IPS-15b (cell line): ENCODE measurements at regions not wholly inside any gene's neighbourhood (a gene's known extent, or its start where the extent isn't known, plus 50 kb on each side); places are given as distances from the start of the nearest gene placed in this dataset.

Experiments used
- H3K27me3 ChIP-seq: one replicate; pipeline ENCODE4 v1.6.1; 2013; ENCODE audit warnings: low read length; ENCODE audit not compliant: control insufficient read depth, insufficient read depth
- H3K36me3 ChIP-seq: one replicate; pipeline ENCODE4 v1.6.1; 2013; ENCODE audit warnings: low read length; ENCODE audit not compliant: control insufficient read depth, insufficient read depth
- H3K4me1 ChIP-seq: one replicate; pipeline ENCODE4 v1.6.1; 2013; ENCODE audit warnings: mild to moderate bottlenecking, low read length; ENCODE audit not compliant: control insufficient read depth, insufficient read depth
- H3K4me3 ChIP-seq: one replicate; pipeline ENCODE4 v1.5.1; 2013; ENCODE audit warnings: low read depth, low read length
- H3K9ac ChIP-seq: one replicate; pipeline ENCODE4 v1.6.1; 2013; ENCODE audit warnings: low read depth, mild to moderate bottlenecking, low read length
- H3K9me3 ChIP-seq: one replicate; pipeline ENCODE4 v1.6.1; 2013; ENCODE audit warnings: mild to moderate bottlenecking, low read length; ENCODE audit not compliant: control insufficient read depth, insufficient read depth

DNA sequence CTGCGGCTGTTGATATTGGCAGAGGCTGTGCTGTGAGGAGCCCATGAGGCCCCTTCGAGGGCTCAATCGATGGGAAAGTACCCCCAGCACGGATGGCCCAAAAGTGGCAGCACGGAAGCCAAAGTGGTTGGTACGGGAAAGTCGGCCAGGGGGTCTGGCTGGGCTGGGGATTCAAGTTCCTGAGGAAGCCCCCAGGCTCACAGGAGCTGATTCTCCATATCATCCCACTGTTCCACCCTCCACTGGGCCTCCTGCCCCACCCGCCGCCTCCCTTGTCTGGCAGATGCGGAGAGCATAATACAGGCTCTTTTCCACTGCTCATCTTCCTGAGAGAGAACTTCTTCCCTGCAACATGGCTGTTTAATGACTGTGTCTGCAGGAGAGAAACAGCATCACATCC, 217.8 kb upstream of the CST7 start:
- Histone ChIP-seq H3K27me3 (no peaks in the 10 kb centered on the region), H3K4me1 (peaks cover 6% of the 10 kb centered on the region), H3K36me3 (no peaks in the 10 kb centered on the region), H3K9me3 (no peaks in the 10 kb centered on the region), H3K4me3 (no peak overlapping the region), H3K9ac (no peak overlapping the region)

GRCh38 chr20:24732076-24732475, 217.0 kb upstream of the CST7 start:
- H3K4me1 ChIP-seq = peaks cover 6% of the 10 kb centered on the region

DNA sequence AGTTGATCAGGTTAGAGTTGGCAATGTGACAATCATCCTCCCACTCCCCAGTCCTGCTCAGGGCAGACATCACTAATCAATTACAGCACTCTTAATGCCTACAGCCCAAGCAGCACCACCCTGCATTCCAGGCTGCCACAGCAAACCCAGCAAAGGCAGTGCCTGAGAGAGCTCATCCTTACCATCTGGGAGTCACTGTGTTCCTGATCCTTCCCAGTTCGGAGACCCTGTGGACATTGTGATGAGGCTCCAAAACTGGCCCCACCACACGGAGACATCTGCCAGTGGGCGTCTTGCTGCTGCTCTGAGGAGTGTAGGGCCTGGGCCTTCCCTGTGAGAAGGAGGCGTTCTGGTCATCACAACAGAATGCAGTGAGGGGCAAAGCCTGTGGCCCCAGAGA, 216.5 kb upstream of the CST7 start:
- H3K4me1 ChIP-seq = peaks cover 6% of the 10 kb centered on the region
- H3K27me3 ChIP-seq = no peaks in the 10 kb centered on the region
- H3K4me3 ChIP-seq = no peak overlapping the region
- no peak overlapping the region for H3K9ac ChIP-seq
- H3K36me3 ChIP-seq = no peaks in the 10 kb centered on the region
- no peaks in the 10 kb centered on the region for H3K9me3 ChIP-seq

More at GRCh38 chr20:24732076-24732475, 217.0 kb upstream of the CST7 start:
- no peak overlapping the region for H3K4me3 ChIP-seq
- H3K9ac ChIP-seq = no peak overlapping the region
- H3K9me3 ChIP-seq = no peaks in the 10 kb centered on the region
- H3K36me3 ChIP-seq = no peaks in the 10 kb centered on the region
- no peaks in the 10 kb centered on the region for H3K27me3 ChIP-seq

GRCh38 chr20:24733416-24733815, 215.7 kb upstream of the CST7 start:
- Histone ChIP-seq H3K9ac (no peak overlapping the region), H3K27me3 (no peaks in the 10 kb centered on the region), H3K4me3 (no peak overlapping the region), H3K4me1 (peaks cover 6% of the 10 kb centered on the region), H3K9me3 (no peaks in the 10 kb centered on the region), H3K36me3 (no peaks in the 10 kb centered on the region)

DNA sequence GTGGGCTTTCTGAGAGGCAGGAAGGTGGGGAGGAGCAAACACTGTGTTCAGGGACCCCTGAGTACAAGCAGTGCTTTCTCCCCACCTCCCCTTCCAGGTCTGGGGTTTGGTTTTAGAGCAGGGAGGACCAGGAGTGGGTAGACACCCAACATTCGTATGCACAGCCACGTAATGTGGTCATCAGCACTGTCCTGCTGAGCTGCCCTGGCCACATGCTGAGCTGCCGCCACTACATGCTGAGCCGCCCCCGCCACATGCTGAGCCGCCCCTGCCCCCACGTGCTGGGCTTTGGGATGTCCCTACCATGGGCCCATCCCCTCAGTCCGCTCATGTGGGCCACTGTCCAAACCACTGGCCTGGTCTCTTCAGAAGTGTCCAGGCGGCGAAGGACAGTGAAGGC, 214.9 kb upstream of the CST7 start:
- Histone ChIP-seq H3K9ac (no peak overlapping the region), H3K4me3 (no peak overlapping the region), H3K36me3 (no peaks in the 10 kb centered on the region), H3K4me1 (peaks cover 6% of the 10 kb centered on the region), H3K9me3 (no peaks in the 10 kb centered on the region), H3K27me3 (no peaks in the 10 kb centered on the region)

DNA sequence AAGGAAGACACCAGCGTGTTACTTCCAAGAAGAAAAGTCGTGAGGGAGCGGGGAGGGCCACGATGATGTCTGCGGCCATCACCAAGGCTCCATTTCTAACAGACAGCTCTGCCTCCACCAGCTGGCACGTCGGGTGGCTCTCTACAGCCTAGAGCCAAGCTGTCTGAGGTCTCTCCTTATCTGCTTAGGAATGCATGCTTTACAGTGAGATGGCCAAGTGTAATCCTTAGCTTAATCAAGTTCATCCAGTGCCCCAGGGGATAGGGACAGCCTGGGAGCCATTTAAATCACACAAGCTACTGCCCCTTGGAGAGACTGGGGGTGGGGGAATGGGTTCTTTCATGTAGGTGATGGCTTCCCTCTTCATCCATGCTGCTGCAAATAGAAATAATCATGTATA, 213.8 kb upstream of the CST7 start:
- Histone ChIP-seq H3K9ac (no peak overlapping the region), H3K36me3 (no peaks in the 10 kb centered on the region), H3K4me3 (no peak overlapping the region), H3K9me3 (no peaks in the 10 kb centered on the region), H3K27me3 (no peaks in the 10 kb centered on the region), H3K4me1 (peaks cover 6% of the 10 kb centered on the region)

GRCh38 chr20:24736131-24736843, 212.8 kb upstream of the CST7 start:
- Histone ChIP-seq H3K27me3 (no peaks in the 10 kb centered on the region), H3K9me3 (no peaks in the 10 kb centered on the region)

DNA sequence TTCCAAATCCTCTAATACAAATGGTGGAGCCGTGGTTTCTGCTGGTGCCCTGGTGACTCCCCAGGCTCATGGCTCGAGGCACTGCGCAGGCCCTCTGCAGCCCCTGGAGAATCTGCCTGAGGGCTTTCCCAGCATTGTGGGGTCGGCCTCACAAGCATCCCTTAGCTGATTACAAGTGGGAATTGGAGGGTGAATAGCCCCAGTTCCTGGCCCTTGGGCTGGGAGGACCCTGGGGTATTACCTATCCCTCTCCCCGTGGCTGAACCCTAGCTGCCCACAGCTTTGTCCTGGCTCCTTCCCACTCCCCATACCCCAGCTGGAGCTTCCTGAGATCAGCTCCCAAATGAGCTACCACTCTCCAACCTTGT, 212.2 kb upstream of the CST7 start:
- Histone ChIP-seq H3K9ac (no peak overlapping the region), H3K4me1 (peaks cover 6% of the 10 kb centered on the region), H3K36me3 (no peaks in the 10 kb centered on the region), H3K9me3 (no peaks in the 10 kb centered on the region), H3K27me3 (no peaks in the 10 kb centered on the region), H3K4me3 (no peak overlapping the region)

More at GRCh38 chr20:24736131-24736843, 212.8 kb upstream of the CST7 start:
- peaks cover 6% of the 10 kb centered on the region for H3K4me1 ChIP-seq
- H3K36me3 ChIP-seq = no peaks in the 10 kb centered on the region
- no peak overlapping the region for H3K4me3 ChIP-seq
- H3K9ac ChIP-seq = no peak overlapping the region

- Histone ChIP-seq H3K9me3 (no peaks in the 10 kb centered on the region), H3K9ac (no peak overlapping the region), H3K27me3 (no peaks in the 10 kb centered on the region), H3K4me3 (no peak overlapping the region), H3K36me3 (no peaks in the 10 kb centered on the region), H3K4me1 (peaks cover 6% of the 10 kb centered on the region)
Measured at GRCh38 chr20:24737212-24737850, 211.7 kb upstream of the CST7 start.

DNA sequence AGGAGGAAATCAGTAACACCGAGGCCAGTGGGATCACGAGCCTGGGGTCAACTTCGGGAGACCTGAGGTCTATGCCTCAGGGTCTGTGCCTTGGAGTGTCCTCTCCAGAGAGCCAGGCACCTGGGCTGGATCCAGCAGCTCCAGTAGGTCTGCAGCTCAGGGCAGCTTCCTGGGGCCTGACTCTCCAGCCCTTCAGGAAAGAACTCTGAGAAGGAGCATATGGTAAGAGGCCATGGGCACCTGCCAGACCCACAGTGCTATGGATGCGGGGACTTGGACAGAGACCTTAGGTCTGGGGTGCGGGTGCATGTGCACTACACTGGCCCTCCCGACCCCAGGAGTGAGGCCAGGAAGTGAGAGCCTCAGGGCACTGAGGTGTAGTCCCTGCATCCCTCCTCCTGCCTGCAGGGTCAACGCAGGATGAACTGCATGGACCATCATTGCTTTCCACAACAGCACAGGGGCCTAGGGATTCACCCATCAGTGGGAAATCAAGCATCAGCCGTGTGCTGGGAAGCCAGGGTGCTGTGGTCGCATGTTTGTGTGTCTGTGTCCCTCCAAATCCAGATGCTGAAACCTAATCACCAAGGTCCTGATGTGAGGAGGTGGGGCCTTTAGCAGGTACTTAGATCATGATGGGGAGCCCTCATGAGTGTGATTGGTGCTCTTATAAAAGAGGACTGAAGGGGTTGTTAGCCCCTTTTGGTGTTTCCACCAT, 210.9 kb upstream of the CST7 start:
- Histone ChIP-seq H3K9me3 (no peaks in the 10 kb centered on the region), H3K27me3 (no peaks in the 10 kb centered on the region), H3K4me3 (no peak overlapping the region), H3K9ac (no peak overlapping the region), H3K36me3 (no peaks in the 10 kb centered on the region), H3K4me1 (peaks cover 6% of the 10 kb centered on the region)

- Histone ChIP-seq H3K4me1 (peaks cover 6% of the 10 kb centered on the region), H3K9ac (no peak overlapping the region), H3K9me3 (no peaks in the 10 kb centered on the region), H3K36me3 (no peaks in the 10 kb centered on the region), H3K27me3 (no peaks in the 10 kb centered on the region), H3K4me3 (no peak overlapping the region)
Measured at GRCh38 chr20:24738981-24739633, 210.0 kb upstream of the CST7 start.
